ENCODE measurements at regions not wholly inside any gene's neighbourhood (a gene's known extent, or its start where the extent isn't known, plus 50 kb on each side); places are given as distances from the start of the nearest gene placed in this dataset.

DNA sequence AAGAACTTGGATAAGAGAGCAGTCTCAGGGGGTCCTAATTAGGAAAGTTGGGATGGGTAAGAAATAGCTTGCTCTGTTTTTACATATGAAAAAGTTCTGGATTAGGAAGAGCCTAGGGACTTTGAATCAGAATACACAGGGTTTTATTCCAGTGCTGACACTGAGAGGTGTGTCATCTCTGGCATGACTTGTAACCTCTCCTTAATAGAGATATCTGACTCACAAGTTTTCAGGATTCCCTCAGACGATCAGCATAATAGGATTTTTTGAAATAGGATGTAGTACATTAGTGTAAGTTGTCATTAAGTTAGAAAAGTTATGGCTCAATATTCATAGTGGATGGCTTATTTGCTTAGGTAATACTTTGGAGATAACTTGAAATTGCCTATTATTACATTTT lies 555.2 kb upstream of the MIR17HG start:
- Histone ChIP-seq H3K9me3 (ENCODE audit: control insufficient read depth, low read length) (no peaks in the 10 kb centered on the region), H3K4me1 (ENCODE audit: control insufficient read depth, insufficient read depth, low read length, poor library complexity, severe bottlenecking) (no peaks in the 10 kb centered on the region), H3K36me3 (ENCODE audit: control insufficient read depth, insufficient read depth, low read length) (no peaks in the 10 kb centered on the region), H3K4me3 (ENCODE audit: insufficient read depth, low read depth, low read length, poor library complexity, severe bottlenecking) (no peak overlapping the region), H3K27ac (ENCODE audit: insufficient read depth, low read length, poor library complexity, severe bottlenecking) (no peak overlapping the region), H3K27me3 (replicated peaks; ENCODE audit: control insufficient read depth, insufficient read depth, low read length, poor library complexity, severe bottlenecking) (no peaks in the 10 kb centered on the region)
- DNase-seq = no peak

GRCh38 chr13:90793261-90793820 lies 554.1 kb upstream of the MIR17HG start:
- no peak for DNase-seq
- H3K4me3 ChIP-seq (ENCODE audit: insufficient read depth, low read depth, low read length, poor library complexity, severe bottlenecking) = no peak overlapping the region
- H3K9me3 ChIP-seq (ENCODE audit: control insufficient read depth, low read length) = no peaks in the 10 kb centered on the region
- no peaks in the 10 kb centered on the region for H3K36me3 ChIP-seq (ENCODE audit: control insufficient read depth, insufficient read depth, low read length)
- H3K27ac ChIP-seq (ENCODE audit: insufficient read depth, low read length, poor library complexity, severe bottlenecking) = no peak overlapping the region
- H3K4me1 ChIP-seq (ENCODE audit: control insufficient read depth, insufficient read depth, low read length, poor library complexity, severe bottlenecking) = no peaks in the 10 kb centered on the region
- H3K27me3 ChIP-seq (replicated peaks; ENCODE audit: control insufficient read depth, insufficient read depth, low read length, poor library complexity, severe bottlenecking) = no peaks in the 10 kb centered on the region

DNA sequence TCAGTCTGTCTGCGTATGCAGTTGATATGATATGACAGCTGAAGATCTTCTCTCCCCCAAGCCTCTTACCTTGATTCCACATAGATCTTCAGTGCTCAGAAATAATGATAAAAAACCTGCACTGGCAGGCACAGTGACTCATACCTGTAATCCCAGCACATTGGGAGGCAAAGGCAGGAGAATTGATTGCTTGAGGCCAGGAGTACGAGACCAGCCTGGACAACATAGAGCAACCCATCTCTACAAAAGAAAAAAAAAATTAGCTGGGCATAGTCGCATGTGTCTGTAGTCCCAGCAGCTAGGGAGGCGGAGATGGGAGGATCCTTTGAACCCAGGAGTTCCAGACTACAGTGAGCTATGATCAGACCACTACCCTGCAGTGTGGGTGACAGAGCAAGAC lies 551.0 kb upstream of the MIR17HG start:
- H3K9me3 ChIP-seq (ENCODE audit: control insufficient read depth, low read length) = no peaks in the 10 kb centered on the region
- no peak overlapping the region for H3K27ac ChIP-seq (ENCODE audit: insufficient read depth, low read length, poor library complexity, severe bottlenecking)
- no peaks in the 10 kb centered on the region for H3K36me3 ChIP-seq (ENCODE audit: control insufficient read depth, insufficient read depth, low read length)
- H3K27me3 ChIP-seq (replicated peaks; ENCODE audit: control insufficient read depth, insufficient read depth, low read length, poor library complexity, severe bottlenecking) = no peaks in the 10 kb centered on the region
- no peak overlapping the region for H3K4me3 ChIP-seq (ENCODE audit: insufficient read depth, low read depth, low read length, poor library complexity, severe bottlenecking)
- DNase-seq = no peak
- H3K4me1 ChIP-seq (ENCODE audit: control insufficient read depth, insufficient read depth, low read length, poor library complexity, severe bottlenecking) = no peaks in the 10 kb centered on the region

GRCh38 chr13:90797335-90797734 lies 550.2 kb upstream of the MIR17HG start:
- Histone ChIP-seq H3K9me3 (ENCODE audit: control insufficient read depth, low read length) (no peaks in the 10 kb centered on the region), H3K4me1 (ENCODE audit: control insufficient read depth, insufficient read depth, low read length, poor library complexity, severe bottlenecking) (no peaks in the 10 kb centered on the region), H3K27ac (ENCODE audit: insufficient read depth, low read length, poor library complexity, severe bottlenecking) (no peak overlapping the region), H3K27me3 (replicated peaks; ENCODE audit: control insufficient read depth, insufficient read depth, low read length, poor library complexity, severe bottlenecking) (no peaks in the 10 kb centered on the region), H3K36me3 (ENCODE audit: control insufficient read depth, insufficient read depth, low read length) (no peaks in the 10 kb centered on the region), H3K4me3 (ENCODE audit: insufficient read depth, low read depth, low read length, poor library complexity, severe bottlenecking) (no peak overlapping the region)
- DNase-seq = no peak

DNA sequence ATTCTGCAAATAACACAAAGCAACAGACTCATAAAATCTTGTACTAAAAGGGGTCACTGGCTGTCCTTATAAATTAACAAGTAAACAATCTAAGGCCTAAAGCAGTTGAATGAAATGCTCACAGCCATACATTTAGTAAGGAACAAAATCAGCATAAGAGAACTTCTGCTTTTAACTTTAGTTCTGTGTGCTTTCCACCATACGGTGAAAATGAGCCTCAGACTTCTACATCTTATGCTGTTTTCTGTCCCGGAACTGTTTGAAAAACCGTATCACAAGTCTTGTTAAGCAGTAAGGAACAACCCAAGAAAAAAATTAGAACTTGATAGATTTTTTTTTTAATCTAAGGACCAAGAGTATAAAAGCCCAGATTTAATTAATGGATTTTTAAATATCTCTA lies 549.1 kb upstream of the MIR17HG start:
- no peak for DNase-seq
- no peak overlapping the region for H3K4me3 ChIP-seq (ENCODE audit: insufficient read depth, low read depth, low read length, poor library complexity, severe bottlenecking)
- H3K27me3 ChIP-seq (replicated peaks; ENCODE audit: control insufficient read depth, insufficient read depth, low read length, poor library complexity, severe bottlenecking) = no peaks in the 10 kb centered on the region
- H3K4me1 ChIP-seq (ENCODE audit: control insufficient read depth, insufficient read depth, low read length, poor library complexity, severe bottlenecking) = no peaks in the 10 kb centered on the region
- H3K36me3 ChIP-seq (ENCODE audit: control insufficient read depth, insufficient read depth, low read length) = no peaks in the 10 kb centered on the region
- H3K9me3 ChIP-seq (ENCODE audit: control insufficient read depth, low read length) = no peaks in the 10 kb centered on the region
- H3K27ac ChIP-seq (ENCODE audit: insufficient read depth, low read length, poor library complexity, severe bottlenecking) = no peak overlapping the region

DNA sequence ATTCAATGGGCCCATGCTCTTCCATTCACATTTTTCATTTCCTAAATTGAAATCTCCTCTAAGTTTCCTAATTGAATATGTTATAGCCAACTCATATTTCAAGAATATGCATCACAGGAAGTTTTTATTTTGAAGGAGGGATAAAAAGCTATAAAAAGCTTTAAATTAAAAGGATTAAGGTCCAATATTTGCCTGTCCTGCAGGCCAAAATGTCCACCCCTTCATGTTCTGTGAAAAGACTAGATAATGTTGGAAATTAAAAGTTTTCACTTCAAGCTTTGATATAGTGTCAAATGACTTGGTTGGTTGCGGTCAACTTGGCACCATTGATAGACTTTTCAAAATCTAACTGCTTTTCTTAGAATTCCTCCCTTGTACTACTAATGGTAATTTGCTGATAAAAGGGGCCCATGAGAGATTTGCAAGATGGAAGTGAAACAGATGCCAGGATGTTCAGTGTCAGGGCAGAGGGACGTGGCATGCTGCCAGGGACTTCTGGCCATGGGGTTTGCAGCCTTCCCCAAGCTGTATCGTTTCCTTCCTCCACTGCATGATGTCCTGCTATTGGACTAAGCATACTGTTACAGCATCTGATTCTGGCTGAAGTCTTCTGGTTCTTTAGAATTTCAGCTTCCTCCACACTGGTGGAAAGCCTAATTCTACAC lies 547.3 kb upstream of the MIR17HG start:
- no peaks in the 10 kb centered on the region for H3K9me3 ChIP-seq (ENCODE audit: control insufficient read depth, low read length)
- H3K27ac ChIP-seq (ENCODE audit: insufficient read depth, low read length, poor library complexity, severe bottlenecking) = no peak overlapping the region
- DNase-seq = no peak
- no peaks in the 10 kb centered on the region for H3K27me3 ChIP-seq (replicated peaks; ENCODE audit: control insufficient read depth, insufficient read depth, low read length, poor library complexity, severe bottlenecking)
- no peak overlapping the region for H3K4me3 ChIP-seq (ENCODE audit: insufficient read depth, low read depth, low read length, poor library complexity, severe bottlenecking)
- H3K36me3 ChIP-seq (ENCODE audit: control insufficient read depth, insufficient read depth, low read length) = no peaks in the 10 kb centered on the region
- H3K4me1 ChIP-seq (ENCODE audit: control insufficient read depth, insufficient read depth, low read length, poor library complexity, severe bottlenecking) = no peaks in the 10 kb centered on the region

DNA sequence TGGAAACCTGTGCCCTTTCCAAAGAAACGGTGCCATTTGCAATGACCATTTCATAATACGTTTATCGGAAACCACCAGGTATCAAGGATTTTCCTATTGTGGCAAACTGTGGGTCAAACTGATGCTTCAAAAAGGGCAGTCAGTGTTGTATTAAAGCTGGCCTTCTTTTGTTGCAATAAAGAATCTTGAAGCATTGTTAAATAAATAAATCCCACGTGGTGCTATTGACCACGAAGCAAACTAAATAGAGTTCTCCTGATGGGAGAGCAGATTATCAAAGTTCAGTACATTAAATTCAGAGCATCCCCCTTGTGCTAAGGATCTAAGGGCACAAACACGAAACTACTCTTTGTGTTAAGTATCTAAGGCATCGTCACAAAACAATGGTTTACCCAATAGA lies 545.9 kb upstream of the MIR17HG start:
- no peaks in the 10 kb centered on the region for H3K9me3 ChIP-seq (ENCODE audit: control insufficient read depth, low read length)
- H3K36me3 ChIP-seq (ENCODE audit: control insufficient read depth, insufficient read depth, low read length) = no peaks in the 10 kb centered on the region
- H3K27ac ChIP-seq (ENCODE audit: insufficient read depth, low read length, poor library complexity, severe bottlenecking) = no peak overlapping the region
- H3K4me3 ChIP-seq (ENCODE audit: insufficient read depth, low read depth, low read length, poor library complexity, severe bottlenecking) = no peak overlapping the region
- DNase-seq = no peak
- no peaks in the 10 kb centered on the region for H3K4me1 ChIP-seq (ENCODE audit: control insufficient read depth, insufficient read depth, low read length, poor library complexity, severe bottlenecking)
- H3K27me3 ChIP-seq (replicated peaks; ENCODE audit: control insufficient read depth, insufficient read depth, low read length, poor library complexity, severe bottlenecking) = no peaks in the 10 kb centered on the region

DNA sequence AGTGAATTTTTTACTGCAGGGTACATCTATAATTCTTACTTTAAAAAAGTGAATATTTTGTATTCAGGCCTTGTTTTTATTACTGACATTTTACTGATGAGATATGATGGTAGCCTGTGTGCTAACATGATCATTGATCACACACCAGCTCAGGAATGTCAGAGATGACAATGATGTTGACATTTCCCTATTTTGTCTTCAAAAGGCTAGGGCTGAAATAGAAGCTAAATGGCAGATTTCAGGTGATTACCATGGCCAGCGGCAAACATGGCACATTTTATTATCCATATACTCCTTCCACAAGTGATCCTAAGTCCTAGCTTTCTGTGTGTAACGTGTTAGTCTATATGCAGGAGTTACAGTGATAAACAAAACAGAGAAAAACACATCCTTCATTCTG lies 544.3 kb upstream of the MIR17HG start:
- Histone ChIP-seq H3K36me3 (ENCODE audit: control insufficient read depth, insufficient read depth, low read length) (no peaks in the 10 kb centered on the region), H3K27ac (ENCODE audit: insufficient read depth, low read length, poor library complexity, severe bottlenecking) (no peak overlapping the region), H3K4me3 (ENCODE audit: insufficient read depth, low read depth, low read length, poor library complexity, severe bottlenecking) (no peak overlapping the region), H3K9me3 (ENCODE audit: control insufficient read depth, low read length) (no peaks in the 10 kb centered on the region), H3K27me3 (replicated peaks; ENCODE audit: control insufficient read depth, insufficient read depth, low read length, poor library complexity, severe bottlenecking) (no peaks in the 10 kb centered on the region), H3K4me1 (ENCODE audit: control insufficient read depth, insufficient read depth, low read length, poor library complexity, severe bottlenecking) (no peaks in the 10 kb centered on the region)
- no peak for DNase-seq

DNA sequence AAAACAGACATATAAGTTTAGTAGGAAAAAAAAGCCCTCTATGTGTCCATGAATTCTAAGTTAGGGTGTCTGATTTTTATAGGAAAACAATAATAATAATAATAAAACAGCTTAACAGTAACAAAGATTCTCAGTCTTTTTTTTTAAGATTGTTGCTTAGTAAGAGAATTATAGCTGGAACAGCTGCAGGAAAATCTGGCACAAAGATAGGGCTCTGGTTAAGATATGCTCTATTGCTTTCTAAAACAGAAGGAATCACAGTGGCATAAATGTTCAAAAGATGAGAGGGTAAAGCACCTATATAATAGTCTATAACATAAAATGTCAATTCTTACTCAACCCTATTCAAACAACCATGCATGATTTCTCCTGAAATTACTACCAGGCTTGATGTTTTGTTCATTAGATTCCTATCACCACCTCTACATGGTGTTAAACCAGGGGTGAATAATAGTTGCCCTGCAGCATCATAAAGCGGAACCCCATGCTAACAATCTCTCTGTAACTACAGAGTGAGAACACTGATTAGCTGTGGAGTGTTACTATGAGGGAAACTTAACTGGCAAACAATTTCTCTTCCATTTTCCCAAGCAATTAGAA lies 541.4 kb upstream of the MIR17HG start:
- H3K27ac ChIP-seq (ENCODE audit: insufficient read depth, low read length, poor library complexity, severe bottlenecking) = no peak overlapping the region

DNA sequence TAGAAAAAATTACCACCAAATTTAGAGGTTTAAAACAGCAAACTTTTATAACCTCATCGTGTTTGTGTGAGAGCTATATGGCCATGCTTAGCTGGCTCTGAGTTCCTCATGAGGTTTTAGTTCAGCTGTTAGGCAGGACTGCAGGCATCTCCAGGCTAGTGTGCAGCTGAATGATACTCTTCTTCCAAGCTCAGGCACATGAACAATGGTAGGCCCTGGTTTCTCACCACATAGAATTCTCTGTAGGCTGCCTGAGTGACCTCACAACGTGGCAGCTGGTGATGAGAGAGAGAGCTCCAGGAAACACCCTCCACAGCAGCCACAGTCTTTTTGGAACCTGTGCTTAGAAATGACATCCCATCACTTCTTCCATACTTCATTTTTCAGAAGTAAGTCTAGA lies 540.6 kb upstream of the MIR17HG start:
- no peak overlapping the region for H3K4me3 ChIP-seq (ENCODE audit: insufficient read depth, low read depth, low read length, poor library complexity, severe bottlenecking)
- no peak overlapping the region for H3K27ac ChIP-seq (ENCODE audit: insufficient read depth, low read length, poor library complexity, severe bottlenecking)
- no peaks in the 10 kb centered on the region for H3K27me3 ChIP-seq (replicated peaks; ENCODE audit: control insufficient read depth, insufficient read depth, low read length, poor library complexity, severe bottlenecking)
- no peaks in the 10 kb centered on the region for H3K36me3 ChIP-seq (ENCODE audit: control insufficient read depth, insufficient read depth, low read length)
- H3K9me3 ChIP-seq (ENCODE audit: control insufficient read depth, low read length) = no peaks in the 10 kb centered on the region
- DNase-seq = no peak
- no peaks in the 10 kb centered on the region for H3K4me1 ChIP-seq (ENCODE audit: control insufficient read depth, insufficient read depth, low read length, poor library complexity, severe bottlenecking)

More for the DNA sequence above, 541.4 kb upstream of the MIR17HG start:
- no peak for DNase-seq
- Histone ChIP-seq H3K4me1 (ENCODE audit: control insufficient read depth, insufficient read depth, low read length, poor library complexity, severe bottlenecking) (no peaks in the 10 kb centered on the region), H3K9me3 (ENCODE audit: control insufficient read depth, low read length) (no peaks in the 10 kb centered on the region), H3K36me3 (ENCODE audit: control insufficient read depth, insufficient read depth, low read length) (no peaks in the 10 kb centered on the region), H3K4me3 (ENCODE audit: insufficient read depth, low read depth, low read length, poor library complexity, severe bottlenecking) (no peak overlapping the region), H3K27me3 (replicated peaks; ENCODE audit: control insufficient read depth, insufficient read depth, low read length, poor library complexity, severe bottlenecking) (no peaks in the 10 kb centered on the region)

Data from effector memory CD4-positive, alpha-beta T cell (primary cell).